Left colon (tissue), 2 donors: ENCODE measurements at regions not wholly inside any gene's neighbourhood (a gene's known extent, or its start where the extent isn't known, plus 50 kb on each side); places are given as distances from the start of the nearest gene placed in this dataset.
A peak's percentile ranks its signal among the peaks of the same experiment; 100 is the strongest.
"Not testable (repeated sequence)": the region's sequence is repeated elsewhere in the genome, so short reads cannot be mapped to it uniquely, and the experiment has no call there.

ENCODE experiments used
- ATAC-seq: fragments of 200-7000 bp; cut with Tn5 transposase; one replicate; pipeline ENCODE4 v1.9.1; 2020; ENCODE audit warnings: mild to moderate bottlenecking, moderate library complexity
- DNase-seq, 2 donors: peaks; one replicate each; pipeline ENCODE4 v3.0.0-alpha.2; 2020
- intact Hi-C, 2 donors: fragments of 100-400 bp; cut with DNase I in 1 of 2; cut with micrococcal nuclease in 1 of 2; formaldehyde crosslinking; loops; one replicate each; pipeline versions ENCODE4 v1.11.2 to v1.14.0; 2022; cut with DNase I, micrococcal nuclease
- donor health status: DM: no; HTN: no; CAD: no.
- donor health status: DM: yes; HTN: yes; CAD: no.

- ATAC-seq (no peak), DNase-seq (no peak)
- intact Hi-C loops: loop anchor here in 1 of 2 donors (5.0 kb wide), 1 partner anchor 252 kb away; no protein-coding TSS in a partner anchor
These were observed 51.0 kb upstream of the RCBTB2 start for GRCh38 chr13:48583859-48584311.

GRCh38 chr13:48585456-48585840 lies 52.6 kb upstream of the RCBTB2 start:
- no peak for DNase-seq
- intact Hi-C loops: no loop called here
- ATAC-seq: peak; percentile 83

GRCh38 chr13:48586591-48587103 lies 53.8 kb upstream of the RCBTB2 start:
- DNase-seq (peak in 1 of 2 donors; percentile 51), ATAC-seq (peak; percentile 25)
- intact Hi-C loops: no loop called here

- DNase-seq (no peak), ATAC-seq (no peak)
- intact Hi-C loops: no loop called here
These were observed 55.2 kb upstream of the RCBTB2 start for GRCh38 chr13:48588120-48588519.

- ATAC-seq (peak; percentile 16), DNase-seq (no peak)
- intact Hi-C loops: no loop called here
These were observed 57.4 kb upstream of the RCBTB2 start for GRCh38 chr13:48590141-48590901.

- intact Hi-C loops: not testable (repeated sequence)
These were observed 58.4 kb upstream of the RCBTB2 start for GRCh38 chr13:48591124-48591872.

GRCh38 chr13:48591889-48592687 lies 59.2 kb upstream of the RCBTB2 start:
- ATAC-seq: no peak
- DNase-seq: no peak
- intact Hi-C loops: no loop called here

More at GRCh38 chr13:48591124-48591872, 58.4 kb upstream of the RCBTB2 start:
- DNase-seq: not testable (repeated sequence)
- ATAC-seq: peak; percentile 39

GRCh38 chr13:48592688-48593049 lies 59.8 kb upstream of the RCBTB2 start:
- intact Hi-C loops: no loop called here
- ATAC-seq: no peak

GRCh38 chr13:48593536-48593935 lies 60.2 kb upstream of the CYSLTR2 start:
- intact Hi-C loops: no loop called here

More at GRCh38 chr13:48592688-48593049, 59.8 kb upstream of the RCBTB2 start:
- no peak for DNase-seq

GRCh38 chr13:48594096-48594815 lies 59.5 kb upstream of the CYSLTR2 start:
- no peak for DNase-seq
- no peak for ATAC-seq
- intact Hi-C loops: no loop called here

More at GRCh38 chr13:48593536-48593935, 60.2 kb upstream of the CYSLTR2 start:
- DNase-seq: no peak
- ATAC-seq: no peak

- DNase-seq (peak; percentile 57 to 62), ATAC-seq (peak; percentile 94)
- intact Hi-C loops: loop anchor here in 1 of 2 donors (5.0 kb wide), 1 partner anchor 172 kb away; no protein-coding TSS in a partner anchor
These were observed 58.0 kb upstream of the CYSLTR2 start for GRCh38 chr13:48595431-48596429.

- DNase-seq (no peak), ATAC-seq (no peak)
- intact Hi-C loops: no loop called here
These were observed 53.1 kb upstream of the CYSLTR2 start for GRCh38 chr13:48600374-48601364.

- no peak for ATAC-seq
- no peak for DNase-seq
- intact Hi-C loops: no loop called here
These were observed 51.3 kb upstream of the CYSLTR2 start for GRCh38 chr13:48602296-48603016.

GRCh38 chr13:48603375-48603774 lies 50.4 kb upstream of the CYSLTR2 start:
- DNase-seq (no peak), ATAC-seq (no peak)
- intact Hi-C loops: no loop called here
